22Rv1 (cell line): ENCODE measurements at regions not wholly inside any gene's neighbourhood (a gene's known extent, or its start where the extent isn't known, plus 50 kb on each side); places are given as distances from the start of the nearest gene placed in this dataset.

Experiments used
- ZFX ChIP-seq: fragments of 450-650 bp; IDR thresholded peaks from 2 replicates; pipeline ENCODE4 v1.6.1; 2017; ENCODE audit warnings: antibody characterized with exemption, borderline replicate concordance
- TF ChIP-seq, protein P1 (sequence below): fragments of 450-650 bp; IDR thresholded peaks from 2 replicates; pipeline ENCODE4 v1.5.1; 2017; ENCODE audit warnings: mild to moderate bottlenecking

GRCh38 chr6:112701201-112701600 lies 354.1 kb downstream of the RFPL4B start:
- TF ChIP-seq, protein P1, sequence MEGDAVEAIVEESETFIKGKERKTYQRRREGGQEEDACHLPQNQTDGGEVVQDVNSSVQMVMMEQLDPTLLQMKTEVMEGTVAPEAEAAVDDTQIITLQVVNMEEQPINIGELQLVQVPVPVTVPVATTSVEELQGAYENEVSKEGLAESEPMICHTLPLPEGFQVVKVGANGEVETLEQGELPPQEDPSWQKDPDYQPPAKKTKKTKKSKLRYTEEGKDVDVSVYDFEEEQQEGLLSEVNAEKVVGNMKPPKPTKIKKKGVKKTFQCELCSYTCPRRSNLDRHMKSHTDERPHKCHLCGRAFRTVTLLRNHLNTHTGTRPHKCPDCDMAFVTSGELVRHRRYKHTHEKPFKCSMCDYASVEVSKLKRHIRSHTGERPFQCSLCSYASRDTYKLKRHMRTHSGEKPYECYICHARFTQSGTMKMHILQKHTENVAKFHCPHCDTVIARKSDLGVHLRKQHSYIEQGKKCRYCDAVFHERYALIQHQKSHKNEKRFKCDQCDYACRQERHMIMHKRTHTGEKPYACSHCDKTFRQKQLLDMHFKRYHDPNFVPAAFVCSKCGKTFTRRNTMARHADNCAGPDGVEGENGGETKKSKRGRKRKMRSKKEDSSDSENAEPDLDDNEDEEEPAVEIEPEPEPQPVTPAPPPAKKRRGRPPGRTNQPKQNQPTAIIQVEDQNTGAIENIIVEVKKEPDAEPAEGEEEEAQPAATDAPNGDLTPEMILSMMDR: no peak
- no peak for TF ChIP-seq ZFX
